Kidney tubule cell (primary cell): ENCODE measurements at regions not wholly inside any gene's neighbourhood (a gene's known extent, or its start where the extent isn't known, plus 50 kb on each side); places are given as distances from the start of the nearest gene placed in this dataset.

Experiments
- DNase-seq: peaks from one replicate; pipeline ENCODE4 v3.0.0-alpha.2; 2018; ENCODE audit warnings: low spot score

GRCh38 chr1:219993554-219994433 is 52.5 kb downstream of the EPRS1 start:
- DNase-seq, result peak; percentile 9

GRCh38 chr1:219991919-219992318 is 54.4 kb downstream of the EPRS1 start:
- no peak for DNase-seq

- peak; percentile 69 for DNase-seq
These were observed 54.8 kb downstream of the EPRS1 start for GRCh38 chr1:219991511-219991810.

GRCh38 chr1:219990782-219991510 is 55.4 kb downstream of the EPRS1 start:
- peak; percentile 32 for DNase-seq

DNA sequence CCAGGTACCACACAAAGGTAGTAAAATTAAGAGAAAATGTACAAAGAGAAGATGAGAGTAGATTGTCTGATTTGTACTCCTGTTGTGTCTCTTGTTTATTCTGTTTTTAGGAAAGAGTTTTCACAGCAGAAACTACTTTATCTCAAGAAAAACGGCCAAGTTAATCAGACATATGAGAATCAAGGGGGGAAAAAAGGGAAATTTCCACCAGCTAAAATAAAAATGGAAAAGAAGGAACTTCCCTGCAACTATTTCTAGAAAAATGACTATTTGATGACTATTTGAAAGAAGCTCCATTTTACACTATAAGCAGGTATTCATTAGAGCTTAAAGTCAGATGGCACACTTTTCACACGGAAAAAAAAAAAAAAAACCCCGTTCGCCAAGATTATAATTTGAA is 56.5 kb downstream of the EPRS1 start:
- no peak for DNase-seq

DNA sequence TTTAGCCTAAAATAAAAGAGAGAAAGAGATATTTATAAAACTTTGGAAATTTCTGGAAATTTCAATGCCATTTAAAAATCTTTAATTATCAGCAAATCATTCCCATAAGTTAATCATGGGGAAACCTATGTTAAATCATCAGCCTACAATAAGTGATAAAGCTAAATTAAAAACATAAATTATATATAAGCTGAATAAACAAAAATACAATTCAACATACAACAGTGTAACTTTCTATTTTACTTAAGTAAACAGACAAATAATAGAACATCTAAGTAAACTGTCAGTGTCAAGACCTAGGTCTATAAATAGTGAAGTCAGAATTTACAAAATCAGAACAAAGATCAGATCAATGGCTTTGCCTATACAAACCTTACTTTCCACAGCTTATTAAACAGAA is 57.5 kb downstream of the EPRS1 start:
- DNase-seq, result no peak

DNA sequence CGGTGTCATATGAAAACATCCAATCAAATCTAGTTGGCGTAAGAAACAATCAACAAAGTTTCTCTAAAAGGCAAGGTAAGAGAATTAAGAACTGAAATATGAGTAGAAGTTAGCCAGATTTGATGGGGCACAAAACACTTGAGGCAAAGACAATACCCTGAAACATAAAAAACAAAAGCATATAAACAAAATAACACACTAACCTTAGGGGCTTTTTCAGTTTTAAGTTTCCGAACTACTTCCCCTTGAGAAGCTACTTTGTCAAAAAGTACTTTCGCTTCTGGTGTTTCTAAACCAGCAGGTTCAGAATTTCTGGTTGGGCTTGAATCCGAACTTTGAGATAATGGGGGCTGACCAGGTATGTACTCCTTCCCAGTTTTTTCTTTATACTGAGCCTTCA is 57.9 kb downstream of the EPRS1 start:
- DNase-seq, result no peak

DNA sequence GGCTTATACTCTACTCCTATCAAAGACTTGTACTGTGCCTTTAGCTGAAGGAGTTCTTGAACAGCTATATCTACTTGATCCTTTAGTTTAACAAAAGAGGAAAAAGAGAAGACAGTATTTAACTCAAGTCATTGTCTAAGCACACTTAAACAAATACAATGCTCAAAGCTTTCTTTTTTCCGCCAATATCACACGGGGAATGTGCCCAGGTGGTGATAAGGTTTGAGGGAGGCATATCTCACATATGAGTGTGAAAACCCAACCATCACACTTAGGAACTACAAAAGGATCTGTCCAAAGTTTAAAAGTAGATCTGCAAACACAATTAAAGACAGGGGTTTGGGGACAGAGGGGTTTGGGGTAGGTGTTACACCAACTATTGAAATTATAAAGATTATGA is 59.0 kb upstream of the SLC30A10 start:
- no peak for DNase-seq

GRCh38 chr1:219985169-219985568 is 56.8 kb upstream of the SLC30A10 start:
- DNase-seq, result no peak
